Hematopoietic multipotent progenitor cell treated with erythropoietin and hydrocortisone succinate and interleukin-3 and kit ligand, for 4 days (in vitro differentiated cells): ENCODE measurements at regions not wholly inside any gene's neighbourhood (a gene's known extent, or its start where the extent isn't known, plus 50 kb on each side); places are given as distances from the start of the nearest gene placed in this dataset.

Source experiments
- DNase-seq: peaks from one replicate; pipeline ENCODE4 v3.0.0-alpha.2; 2015

GRCh38 chr7:112880818-112881418 is 90.7 kb upstream of the TMEM168 start:
- DNase-seq: no peak

DNA sequence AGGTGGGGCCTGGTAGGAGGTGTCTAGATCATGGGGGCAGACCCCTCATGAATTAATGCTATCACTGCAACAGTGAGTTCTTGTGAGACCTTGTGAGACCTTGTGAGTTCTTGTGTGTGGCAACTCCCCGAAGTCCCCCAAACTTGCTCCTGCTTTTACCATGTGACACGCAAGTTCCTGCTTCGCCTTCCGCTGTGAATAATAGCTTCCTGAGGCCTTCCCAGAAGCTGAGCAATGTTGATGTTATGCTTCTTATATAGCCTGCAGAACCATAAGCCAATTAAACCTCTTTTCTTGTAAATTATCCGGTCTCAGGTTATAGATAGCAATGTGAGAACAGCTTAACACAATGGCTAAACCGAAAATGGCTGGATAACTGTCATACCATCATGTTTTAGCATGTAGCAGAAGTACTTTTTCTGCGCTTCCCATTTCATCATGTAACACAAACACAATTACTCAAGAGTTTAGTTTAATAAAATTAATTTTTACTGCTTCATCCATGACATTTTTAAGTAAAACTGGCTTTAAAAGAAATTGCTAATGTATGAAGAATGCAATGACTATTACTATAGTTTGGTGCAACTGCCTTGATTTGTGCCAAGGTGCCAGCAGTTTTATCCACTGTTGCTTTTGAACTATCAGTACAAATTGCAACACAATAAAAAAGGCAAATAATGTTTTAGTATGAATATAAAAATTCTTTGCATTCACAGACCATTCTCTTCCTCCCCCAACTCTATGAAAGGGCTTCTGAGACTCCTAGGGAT is 87.7 kb upstream of the TMEM168 start:
- no peak for DNase-seq

DNA sequence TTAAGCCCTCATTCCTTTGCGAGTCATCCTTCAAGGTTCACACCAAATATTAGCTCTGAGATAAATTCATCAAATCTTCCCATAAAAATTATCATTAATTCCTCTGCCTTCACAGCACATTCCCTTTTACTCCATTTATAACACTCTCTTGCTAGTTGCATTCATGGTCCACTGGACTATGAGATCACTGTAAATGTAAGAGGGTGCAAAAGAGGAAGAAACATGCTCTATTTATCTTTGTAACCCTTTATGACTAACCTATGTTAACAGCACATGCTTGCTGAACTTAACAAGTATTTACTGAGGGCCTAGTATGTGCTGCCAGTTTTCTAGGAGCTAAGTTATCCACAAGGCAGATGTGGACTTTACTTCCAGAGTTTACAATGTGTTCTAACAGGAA is 86.7 kb upstream of the TMEM168 start:
- no peak for DNase-seq

- no peak for DNase-seq
Observed at GRCh38 chr7:112874909-112875308, 84.7 kb upstream of the TMEM168 start.

- DNase-seq: peak; percentile 75
Observed at GRCh38 chr7:112873831-112874553, 83.8 kb upstream of the TMEM168 start.

GRCh38 chr7:112869111-112869774 is 79.0 kb upstream of the TMEM168 start:
- DNase-seq: peak; percentile 72

DNA sequence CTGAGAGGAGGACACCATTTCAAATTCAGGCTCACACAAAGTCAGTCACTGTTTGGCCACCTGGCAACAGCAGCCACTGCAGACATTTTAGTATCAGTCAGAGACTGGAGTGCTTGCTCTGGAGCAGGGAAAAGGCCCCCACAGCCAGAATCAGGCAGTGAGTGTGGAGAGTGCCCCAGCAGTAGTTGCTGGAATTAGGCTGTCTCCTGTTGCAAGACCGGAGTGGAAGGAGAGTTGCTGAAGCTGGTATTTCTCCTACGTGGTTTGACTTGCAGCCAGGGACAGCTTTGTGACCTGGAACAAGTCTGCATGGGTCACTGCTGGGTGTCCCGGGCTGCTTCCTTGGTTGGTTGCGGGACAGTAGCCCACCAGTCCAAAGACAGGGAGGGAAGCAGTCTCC is 78.4 kb upstream of the TMEM168 start:
- no peak for DNase-seq

DNA sequence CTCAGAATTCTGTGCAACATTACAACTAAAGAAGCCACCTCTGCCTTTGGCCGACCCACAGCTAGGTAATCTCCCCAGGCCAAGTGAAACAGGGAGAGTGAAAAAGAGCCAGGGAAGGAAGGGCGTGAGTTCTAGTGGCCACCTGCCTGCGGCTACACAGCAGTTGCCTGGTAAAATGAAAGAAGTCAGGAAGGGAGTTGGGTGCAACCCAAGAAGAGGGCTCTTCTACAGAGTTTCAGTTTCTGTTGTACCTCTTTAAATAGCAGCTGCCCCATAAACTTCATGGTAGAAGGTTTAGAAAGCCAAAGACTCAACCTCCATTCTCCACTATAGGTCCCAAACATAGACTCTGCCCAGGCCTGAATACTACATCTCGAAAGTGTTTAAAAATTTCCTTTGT is 76.2 kb upstream of the TMEM168 start:
- no peak for DNase-seq

GRCh38 chr7:112864380-112864779 is 74.2 kb upstream of the TMEM168 start:
- no peak for DNase-seq

DNA sequence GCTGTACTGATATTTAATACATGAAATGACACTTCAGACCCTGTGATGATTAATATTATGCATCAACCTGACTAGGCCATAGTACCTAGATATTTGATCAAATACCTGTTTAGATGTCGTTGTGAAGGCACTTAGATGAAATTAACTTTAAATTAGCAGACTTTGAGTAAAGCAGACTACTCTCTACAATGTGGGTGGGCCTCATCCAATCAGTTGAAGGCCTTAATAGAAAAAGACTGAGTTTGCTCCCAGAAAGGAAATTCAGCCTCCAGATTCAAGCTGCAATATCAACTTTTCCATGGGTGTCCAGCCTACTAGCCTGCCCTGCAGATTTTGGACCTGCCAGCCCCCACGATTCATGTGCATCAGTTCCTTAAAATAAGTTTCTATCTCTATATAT is 68.6 kb upstream of the TMEM168 start:
- DNase-seq: no peak

- peak; percentile 9 for DNase-seq
Observed at GRCh38 chr7:112855227-112855626, 65.0 kb upstream of the TMEM168 start.

DNA sequence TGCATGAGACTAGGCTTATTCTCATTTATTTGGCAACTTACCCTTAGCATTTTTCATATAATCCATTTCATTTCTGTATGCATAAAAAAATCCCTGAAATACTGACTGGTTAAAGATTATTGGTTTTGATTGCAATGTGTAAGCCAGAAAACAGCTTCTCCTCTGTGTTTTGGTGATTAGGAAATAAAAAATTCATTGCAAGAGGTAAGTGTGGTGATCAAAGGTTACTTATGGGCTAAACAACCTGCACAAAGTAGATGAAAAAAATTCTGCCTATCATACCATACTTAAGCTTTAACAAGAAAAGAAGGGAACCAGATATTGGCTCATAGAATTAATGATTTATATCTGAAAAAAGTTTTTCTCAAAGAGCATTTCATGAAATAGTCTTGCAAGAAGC is 64.0 kb upstream of the TMEM168 start:
- no peak for DNase-seq

DNA sequence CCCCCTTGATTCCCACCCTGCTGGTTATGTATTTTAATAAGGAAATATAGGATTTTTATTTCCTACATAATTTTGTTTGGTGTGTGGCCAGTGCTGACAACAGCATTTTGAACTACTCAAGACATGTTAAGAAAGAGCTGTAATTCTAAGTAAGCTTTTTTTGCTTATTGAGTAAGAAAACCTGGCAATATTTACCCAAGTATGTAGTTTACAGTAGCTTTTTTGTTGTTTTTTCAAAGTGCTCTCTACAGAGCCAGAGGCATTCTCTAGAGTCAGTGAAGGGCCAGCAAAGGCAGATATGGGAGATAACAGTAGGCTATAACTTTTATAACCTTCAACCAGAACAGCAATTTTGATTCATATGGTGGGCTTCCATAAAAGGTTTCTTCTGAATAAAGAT is 63.2 kb upstream of the TMEM168 start:
- no peak for DNase-seq

DNA sequence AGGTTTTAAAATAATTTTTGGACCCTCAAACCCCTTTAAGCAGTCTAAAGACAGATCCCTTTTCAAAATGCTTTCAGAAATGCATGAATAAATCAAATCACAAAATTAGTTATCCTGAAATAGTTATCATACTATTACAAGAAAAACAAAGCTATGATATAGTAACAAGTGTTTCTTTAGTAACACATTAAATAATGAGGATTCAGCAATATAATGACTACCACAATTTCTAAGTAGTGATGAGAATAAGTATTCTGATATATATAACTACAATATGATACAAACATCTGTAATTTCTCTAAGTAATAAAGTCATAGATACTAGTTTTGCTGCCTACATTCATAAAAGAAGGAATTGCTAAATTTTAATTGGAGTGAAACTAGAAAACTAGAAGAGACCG is 53.0 kb upstream of the TMEM168 start:
- no peak for DNase-seq
